HG02852 (cell line): ENCODE measurements at regions not wholly inside any gene's neighbourhood (a gene's known extent, or its start where the extent isn't known, plus 50 kb on each side); places are given as distances from the start of the nearest gene placed in this dataset.
"Not testable (repeated sequence)": the region's sequence is repeated elsewhere in the genome, so short reads cannot be mapped to it uniquely, and the experiment has no call there.

Experiments used
- ATAC-seq: cut with Tn5 transposase; IDR thresholded peaks from one replicate; pipeline ENCODE4 v1.9.1; 2021; ENCODE audit warnings: mild to moderate bottlenecking, moderate library complexity; ENCODE audit not compliant: unreplicated experiment

DNA sequence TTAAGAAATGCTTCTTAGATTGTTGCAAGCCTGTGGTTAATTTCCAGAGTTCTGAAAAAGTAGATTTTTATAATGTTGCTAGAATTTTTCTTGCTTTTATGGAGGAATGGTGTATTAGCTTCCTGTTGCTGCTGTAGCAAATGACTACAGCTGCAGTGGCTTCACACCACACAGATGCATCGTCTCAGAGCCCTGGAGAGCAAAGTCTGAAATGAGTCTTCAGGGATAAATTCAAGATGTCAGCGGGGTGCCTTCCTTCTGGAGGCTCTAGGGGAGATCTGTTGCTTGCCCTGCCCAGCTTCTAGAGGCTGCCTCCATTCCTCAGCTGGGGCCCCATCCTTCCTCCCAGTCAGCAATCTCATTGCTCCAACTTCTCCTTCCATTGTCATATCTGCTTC lies 187.8 kb downstream of the ZNF516 start:
- ATAC-seq, result peak; percentile 32

DNA sequence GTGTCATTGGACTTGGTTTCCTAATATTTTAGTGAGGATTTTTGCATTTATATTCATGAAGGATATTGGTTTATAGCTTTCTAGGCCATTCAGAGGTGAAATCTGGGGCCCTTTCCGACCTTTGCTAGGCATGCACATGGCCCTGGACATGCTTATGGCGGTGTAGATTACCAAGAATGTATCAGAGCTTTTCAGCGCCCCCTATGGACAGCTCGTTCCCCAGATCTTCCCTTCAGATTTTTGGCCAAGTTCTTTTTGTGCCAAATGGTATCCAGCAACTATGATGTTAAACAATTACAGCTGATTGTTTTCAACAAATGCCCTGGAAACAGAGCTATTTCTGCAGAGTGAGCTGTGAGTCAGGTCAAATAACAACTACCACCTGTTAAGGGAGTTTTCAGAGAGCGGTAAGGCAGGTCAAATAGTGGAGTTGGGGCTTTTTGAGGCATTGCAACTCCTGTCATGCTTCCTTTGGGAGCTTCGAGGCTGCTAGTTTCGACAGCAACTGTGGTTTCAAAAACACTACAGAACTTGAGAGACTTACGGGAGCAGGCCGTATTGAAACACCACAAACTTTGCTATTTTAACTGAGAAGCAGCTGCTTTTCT lies 188.3 kb downstream of the ZNF516 start:
- peak; percentile 72 for ATAC-seq

DNA sequence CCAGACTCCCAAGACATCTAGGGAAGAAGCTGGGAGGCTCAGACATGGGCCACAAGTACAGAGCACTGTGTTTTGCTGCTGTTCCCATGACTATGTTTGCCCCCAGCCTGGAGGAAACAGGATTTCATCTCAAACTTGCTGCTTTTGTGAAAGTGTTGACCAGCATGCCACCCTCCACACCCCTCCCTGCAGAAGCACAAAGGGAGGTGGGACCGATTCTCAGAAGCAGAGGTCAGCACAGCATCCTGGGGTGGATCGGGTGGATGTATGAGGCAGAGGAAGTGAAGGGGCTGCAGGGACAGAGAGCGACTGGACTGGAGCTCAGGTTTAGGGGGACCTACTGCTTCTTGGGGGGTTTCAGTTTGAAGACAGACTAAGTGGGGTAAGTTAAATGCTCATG lies 209.2 kb downstream of the ZNF516 start:
- ATAC-seq, result no peak

DNA sequence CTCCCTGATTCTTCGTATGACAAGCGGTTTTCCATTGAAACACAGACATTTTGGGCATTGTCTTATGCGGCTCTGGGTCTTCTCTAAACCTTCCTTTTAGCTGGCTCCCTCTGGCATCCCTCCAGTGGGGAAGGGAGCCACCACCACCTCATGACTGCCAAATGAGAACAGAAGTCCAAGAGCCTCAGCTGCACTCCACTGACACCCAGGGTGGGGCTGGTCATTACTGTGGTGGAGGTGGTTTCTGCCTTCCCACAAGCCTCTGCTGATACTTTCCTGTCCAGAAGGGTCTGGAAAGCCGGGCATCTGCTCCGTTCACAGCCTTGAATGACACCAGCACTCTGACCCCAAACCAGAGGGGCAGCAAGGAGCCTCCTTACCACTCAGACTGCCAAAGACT lies 213.5 kb downstream of the ZNF516 start:
- ATAC-seq, result no peak

DNA sequence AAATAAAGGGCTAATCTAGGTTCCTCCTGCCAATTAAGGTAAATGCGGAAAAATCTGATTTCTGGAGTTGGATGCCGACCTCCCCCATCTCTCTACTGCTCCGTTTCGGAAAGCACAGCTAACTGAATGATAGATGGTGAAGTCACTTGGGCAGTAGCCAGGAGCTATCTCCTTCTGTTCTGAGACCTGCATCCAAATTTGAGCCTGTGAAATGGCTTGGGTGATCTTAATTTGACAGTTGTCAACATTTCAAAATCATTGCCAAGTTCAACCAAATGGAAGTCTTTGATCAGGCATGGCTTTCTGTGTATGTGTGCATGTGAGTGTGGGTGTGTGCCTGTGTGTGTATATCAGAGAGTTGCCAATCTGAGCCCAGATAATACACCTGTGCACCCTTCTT lies 217.2 kb downstream of the ZNF516 start:
- no peak for ATAC-seq

DNA sequence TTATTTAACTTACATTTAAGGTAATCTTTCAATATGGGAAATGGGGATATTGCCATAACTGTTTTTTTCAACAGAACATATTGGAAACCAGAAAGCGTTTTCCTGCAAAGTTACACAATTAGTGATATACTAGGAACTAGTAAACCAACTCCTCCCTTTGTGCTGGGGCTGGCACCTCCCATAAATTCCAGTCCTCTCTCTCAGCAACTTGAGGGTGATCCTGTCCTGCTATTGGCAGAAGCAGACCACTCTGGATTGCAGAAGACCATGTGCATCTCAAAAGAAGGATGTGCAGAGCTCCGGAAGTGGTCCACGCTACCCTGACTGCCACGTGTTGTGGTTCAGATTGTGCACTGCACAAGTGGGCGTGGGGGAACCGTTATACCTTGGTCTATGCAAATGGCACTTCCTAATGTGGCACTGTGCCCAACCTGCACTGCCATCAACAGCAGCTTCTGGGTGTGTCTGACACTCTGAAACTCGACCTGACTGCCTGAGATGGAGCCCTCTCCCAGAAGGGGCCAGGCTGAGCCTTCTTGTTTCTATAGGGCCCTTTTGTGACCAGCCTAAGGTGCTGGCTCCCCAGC lies 219.2 kb downstream of the ZNF516 start:
- ATAC-seq, result no peak

DNA sequence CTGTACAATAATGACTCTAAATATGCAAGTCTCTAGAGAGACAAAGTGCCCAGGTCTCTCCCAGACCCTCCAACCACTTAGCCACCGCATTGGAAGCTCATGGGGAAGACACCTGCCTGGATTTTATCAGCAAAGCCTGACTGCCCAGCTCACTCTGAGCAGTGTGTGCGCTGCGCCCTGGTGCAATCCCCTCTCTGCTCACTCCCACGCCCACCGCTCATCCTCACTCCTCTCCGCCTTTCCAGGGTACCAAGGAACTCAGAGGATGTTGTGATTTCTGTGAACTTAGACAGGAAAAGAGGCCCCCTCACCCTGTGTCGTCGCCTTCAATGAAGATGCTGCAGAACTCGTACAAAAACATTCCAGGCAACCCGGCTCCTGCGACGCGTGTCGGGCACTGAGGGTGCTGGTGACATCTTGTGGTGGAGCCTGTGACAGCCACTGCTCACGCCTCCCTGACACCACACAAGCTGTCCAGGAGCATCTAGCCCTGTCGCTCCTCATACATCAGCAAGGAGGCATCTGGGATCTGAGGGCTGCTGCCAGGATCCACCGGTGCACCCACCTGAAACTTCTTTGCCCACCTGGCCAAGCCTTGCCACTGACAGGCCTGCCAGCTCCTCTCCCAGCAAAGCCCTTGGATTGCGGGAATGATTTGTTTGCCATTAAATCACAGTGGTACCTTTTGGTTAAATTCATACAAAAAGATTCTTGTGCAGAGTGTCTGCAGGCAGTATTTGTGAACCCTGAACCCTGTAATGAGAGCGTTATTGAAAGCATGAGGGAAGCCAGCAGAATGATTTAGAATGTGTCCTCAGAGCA lies 220.4 kb downstream of the ZNF516 start:
- ATAC-seq, result no peak

DNA sequence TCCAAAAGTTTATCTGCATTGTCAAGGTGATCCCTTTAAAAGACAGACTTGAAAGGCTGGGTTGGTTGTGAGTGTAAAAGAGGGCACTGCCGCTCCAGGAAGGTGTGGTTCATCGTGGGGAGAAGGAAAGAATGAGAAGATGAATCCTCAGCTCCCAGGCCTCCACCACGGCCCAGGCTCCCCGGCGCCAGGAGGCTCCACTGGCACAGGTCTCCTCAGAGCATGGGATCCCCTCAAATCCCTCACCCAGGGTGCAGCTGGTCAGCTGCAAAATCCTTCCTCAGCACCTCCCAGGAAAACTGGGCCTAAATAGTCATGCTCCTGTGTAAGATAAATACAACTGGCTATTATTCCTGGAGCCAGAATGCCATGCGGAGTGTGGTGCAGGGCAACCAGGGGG lies 221.1 kb downstream of the ZNF516 start:
- no peak for ATAC-seq

DNA sequence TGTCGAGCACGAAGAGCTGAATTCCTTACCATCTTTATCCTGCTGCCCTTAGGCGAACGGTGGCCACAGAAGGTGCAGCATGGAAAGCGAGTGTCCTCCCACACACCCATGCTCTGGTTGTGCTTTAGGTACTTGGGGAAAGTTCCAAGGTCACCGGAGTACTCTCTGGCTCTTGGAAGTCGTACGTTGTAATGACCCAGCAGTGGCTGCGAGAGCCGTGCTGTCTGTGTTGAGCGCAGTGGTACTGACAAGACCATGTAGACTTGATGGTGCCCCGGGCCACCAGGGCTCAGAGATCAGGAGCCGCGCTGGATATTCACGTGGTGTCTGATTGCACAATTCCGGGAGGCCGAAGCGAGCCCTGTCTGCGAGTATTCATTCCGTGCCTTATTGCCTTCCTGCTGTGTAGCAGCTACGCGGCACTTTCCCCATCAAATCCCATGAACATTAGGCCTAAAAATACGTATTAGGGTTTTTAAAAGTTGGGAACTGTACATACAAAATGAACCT lies 222.0 kb downstream of the ZNF516 start:
- no peak for ATAC-seq

DNA sequence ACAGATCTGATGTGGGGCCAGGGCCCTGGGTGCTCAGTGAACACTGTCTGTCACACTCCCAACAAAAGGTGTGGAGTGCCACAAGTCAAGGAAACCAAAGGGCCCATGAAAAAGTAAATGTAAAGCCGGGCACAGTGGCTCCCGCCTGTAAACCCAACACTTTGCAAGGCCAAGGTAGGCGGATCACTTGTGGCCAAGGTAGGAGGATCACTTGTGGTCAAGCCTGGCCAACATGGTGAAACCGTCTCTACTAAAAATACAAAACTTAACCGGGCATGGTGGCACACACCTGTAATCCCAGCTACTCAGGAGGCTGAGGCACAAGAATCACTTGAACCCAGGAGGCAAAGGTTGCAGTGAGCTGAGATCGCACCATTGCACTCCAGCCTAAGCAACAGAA lies 227.6 kb downstream of the ZNF516 start:
- ATAC-seq, result not testable (repeated sequence)

DNA sequence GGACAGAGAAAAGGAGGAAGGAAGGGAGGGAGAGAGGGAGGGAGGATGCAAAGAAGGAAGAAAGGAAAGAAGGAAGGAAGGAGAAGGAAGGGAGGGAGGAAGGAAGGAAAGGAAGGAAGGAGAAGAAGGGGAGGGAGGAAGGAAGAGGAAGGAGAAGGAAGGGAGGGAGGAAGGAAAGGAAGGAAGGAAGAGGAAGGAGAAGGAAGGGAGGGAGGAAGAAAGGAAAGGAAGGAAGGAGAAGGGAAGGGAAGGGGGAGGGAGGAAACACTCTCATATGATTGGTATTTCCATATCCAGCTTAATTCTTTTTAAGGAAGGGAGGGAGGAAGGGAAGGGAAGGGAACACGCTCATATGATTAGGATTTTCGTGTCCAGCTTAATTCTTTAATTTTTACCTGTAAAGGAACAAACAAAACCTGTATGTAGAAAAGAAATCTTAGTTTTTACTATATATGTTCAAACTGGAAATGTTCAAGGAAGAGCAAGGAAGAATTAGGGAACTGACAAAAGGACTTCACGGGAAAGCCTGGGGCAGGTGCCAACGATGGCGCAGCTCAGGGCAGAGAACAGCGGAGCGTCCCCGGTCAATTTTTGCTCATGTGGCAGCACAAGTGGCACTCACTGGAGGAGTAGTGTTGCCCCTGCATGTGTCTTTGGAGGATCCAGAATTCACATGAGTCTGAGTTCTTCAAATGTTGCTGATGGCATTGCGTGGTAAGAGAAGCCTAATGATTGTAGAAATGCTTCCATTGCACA lies 228.6 kb downstream of the ZNF516 start:
- ATAC-seq, result no peak

DNA sequence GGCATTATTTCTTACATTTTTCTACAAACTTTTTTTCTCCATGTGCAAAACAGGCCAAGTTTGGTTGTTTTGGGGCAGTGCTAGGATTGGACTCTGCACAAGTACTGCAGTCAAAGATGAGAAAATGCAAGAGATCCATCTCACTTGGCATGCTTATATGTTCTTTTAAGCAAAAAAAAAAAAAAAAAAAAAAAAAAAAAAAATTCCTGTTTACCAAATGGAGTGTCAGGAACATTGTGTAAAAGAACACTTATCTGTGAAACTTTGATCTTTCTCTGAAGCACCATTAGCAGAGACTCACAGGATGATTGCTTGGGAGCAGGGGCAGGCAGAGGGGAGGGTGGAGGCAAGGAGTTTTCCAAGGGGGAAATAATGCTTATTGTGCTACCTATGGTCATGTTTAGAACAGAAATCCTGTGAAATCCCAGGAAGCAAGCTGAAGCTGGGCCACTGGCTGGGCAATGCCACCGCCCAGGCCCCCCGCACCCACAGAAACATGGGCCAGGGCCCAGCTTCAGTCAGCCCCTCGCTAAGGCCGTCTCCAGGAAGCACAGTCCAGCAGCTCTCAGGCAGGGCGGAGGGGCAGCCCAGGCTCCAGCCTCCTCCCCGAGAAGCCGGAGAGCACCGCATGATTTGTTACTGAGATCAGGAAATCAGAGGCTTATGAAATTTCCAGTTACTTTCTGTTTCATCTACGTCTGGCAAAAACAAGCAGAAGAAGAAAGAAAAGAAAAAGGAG lies 229.4 kb downstream of the ZNF516 start:
- ATAC-seq, result no peak

DNA sequence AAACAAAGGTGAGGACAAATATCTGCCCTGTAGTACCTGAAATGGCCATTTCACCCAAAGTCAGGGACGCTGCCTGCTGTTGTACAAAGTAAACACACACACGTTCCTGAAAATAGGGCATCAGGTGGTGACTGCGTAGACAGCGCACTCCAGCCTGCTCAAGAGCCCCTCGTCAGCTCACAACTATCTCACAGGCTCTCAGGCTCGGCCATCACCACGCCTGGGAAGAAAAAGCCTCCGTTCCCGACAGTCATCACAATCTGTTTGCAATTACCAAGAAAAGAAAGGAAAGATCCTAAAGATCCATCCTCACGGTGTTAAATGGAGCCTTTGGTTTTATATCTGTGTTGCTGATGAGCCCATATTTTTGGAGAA lies 230.2 kb downstream of the ZNF516 start:
- ATAC-seq, result no peak

DNA sequence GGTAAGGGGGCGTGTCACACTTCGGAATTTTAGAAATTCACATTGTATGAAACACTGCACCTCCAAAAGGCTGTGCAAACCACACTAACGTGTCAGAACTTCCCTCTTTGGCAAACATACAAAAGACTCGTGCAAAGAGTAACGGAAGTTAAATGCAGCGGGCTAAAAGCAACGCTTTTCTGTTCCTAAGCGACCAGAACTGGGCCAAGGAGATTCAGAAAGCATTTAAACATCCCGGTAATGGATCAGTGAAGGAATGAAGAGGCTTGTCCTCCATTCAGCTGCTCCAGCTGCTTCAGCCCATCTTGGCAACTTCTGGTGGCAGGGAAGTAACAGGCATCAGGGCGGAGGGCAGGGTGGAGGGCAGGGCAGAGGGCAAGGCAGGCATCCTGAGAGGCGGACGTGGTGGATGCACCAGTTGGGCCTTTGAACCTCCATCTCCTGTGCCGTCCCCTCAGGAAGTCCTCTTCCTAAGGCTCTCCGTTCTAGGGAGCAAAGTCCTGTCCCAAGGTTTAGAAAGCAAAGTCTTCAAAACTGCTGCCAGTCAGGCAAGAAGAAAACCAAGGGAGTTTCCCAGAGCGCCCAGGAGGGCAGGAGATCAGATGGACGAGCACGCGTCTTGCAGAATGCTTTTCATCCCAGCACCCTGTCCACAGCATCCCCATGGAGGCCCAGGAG lies 230.7 kb downstream of the ZNF516 start:
- no peak for ATAC-seq

DNA sequence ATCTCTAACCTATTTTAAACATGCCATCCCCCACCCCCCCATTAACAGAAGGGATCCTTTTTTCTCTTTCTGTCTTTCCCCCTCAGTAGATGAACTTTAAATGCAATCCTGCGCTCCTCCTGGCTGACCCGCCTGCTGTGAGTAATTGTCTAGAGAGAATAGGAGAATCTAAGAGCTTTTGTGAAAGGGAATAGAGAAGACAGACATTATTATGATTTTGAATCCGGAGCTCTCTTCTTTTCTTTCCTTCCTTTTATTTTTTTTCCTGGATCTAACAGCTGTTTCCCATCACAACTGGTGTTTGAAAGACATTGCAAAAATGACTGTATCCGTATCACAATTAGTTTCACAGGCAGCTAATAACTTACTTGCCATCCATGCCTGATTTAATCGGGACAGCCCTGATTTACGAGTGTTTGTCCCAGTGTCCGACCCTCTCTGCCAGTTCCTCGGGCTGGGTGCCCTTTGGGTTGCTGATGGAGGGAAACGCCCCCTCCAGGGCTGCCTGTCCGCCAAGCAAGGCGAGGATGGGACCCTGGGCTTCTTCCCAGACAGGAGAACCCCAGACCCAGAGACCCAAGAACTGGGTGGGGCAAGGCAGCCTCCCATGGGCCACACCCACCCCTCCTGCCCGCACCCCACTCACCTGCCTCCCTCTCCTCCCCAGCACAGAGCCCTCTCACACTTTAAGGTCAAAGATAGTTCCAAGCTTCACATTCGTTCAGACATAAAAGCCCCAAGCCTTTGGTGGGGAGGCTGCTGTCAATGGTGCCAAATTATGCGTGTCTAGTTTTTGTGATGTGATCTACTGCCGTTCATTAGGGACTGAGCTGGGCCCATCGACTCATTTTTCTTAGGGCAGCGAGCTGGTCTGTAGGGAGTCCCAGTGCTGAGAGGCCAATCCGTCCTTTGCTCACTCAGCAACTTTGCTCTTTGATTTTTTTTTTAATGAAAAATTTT lies 231.7 kb downstream of the ZNF516 start:
- ATAC-seq, result no peak

DNA sequence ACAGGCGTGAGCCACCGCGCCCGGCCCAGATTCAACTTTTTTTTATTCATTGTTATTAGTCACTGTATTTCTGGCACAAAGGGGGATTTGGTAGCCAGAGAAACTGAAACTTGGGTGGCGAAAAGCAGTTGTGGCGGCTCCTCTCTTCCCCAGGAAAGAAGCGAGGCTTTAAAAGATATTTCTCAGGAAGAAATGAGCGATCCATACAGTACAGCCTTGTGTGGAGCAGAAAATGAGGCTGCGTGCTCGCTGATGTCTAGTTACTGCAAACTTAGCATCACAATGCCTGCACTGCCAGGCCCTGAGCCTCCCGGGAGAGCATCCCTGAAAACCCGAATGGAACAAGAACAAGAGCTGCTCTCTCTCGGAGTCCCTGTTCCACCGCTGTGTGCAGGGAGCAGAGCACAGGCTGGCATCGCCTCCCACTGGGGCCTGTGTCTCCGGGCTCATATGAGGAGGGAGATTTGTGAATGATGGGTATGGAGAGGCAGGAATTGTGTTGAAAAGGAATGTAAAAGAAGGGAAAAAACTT lies 234.0 kb downstream of the ZNF516 start:
- ATAC-seq, result no peak

DNA sequence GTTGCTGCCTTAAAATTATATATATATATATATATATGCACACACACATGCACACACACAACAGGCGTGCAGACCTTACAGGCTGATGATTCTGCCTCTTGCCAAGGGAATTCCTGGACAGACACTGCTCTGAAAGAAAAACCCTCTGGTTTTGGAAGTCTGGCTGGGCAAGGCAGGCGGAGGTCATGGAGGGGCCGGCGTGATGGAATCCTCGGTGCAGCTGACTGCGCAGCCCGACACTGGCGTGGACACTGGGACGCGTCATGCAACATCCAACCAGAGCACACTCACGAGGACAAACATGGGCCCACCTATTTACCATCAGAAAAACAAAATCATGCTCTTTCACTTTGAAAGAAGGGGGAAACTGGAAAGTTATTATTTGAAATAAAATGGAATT lies 235.3 kb downstream of the ZNF516 start:
- ATAC-seq, result no peak

DNA sequence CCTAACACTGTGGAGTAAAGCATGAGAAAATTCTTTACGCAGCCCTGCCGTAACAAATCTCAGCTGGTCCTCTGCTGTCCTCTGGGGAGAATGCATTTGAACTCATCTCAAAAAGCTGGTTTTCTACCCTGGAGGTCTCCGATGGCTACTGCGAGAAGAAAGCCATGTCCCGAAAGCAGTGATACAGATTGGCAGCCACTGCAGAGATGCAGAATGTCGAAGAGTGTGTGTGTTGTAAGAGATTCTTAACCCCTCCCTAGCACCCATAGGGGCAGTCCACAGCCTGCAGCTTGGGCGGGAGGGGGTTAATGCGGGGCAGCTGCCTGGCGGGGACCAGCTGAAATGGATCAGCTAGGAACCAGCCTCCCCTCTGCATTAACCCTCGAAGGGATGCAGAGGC lies 235.9 kb downstream of the ZNF516 start:
- ATAC-seq, result no peak

DNA sequence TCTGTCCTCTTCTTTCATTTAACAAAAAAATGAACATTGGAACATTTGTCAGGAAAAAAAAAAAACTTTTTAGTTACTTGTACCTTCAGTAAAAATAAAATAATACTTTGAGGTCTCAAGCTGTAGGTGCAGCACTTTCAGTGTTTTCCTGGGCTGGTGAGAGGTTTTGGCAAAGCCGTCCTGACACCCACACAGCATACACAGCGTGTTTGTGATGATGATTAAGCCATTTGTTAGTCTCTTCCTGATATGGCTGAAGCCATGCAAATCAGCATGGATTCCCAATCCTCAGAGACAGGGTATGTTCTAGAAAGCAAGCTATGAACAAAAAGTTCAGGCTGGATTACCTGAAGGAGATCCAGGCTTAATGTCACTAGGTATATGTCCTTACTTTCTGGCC lies 236.8 kb downstream of the ZNF516 start:
- no peak for ATAC-seq
